Vagina (tissue), 2 donors: ENCODE measurements at regions not wholly inside any gene's neighbourhood (a gene's known extent, or its start where the extent isn't known, plus 50 kb on each side); places are given as distances from the start of the nearest gene placed in this dataset.

Source experiments
- DNase-seq, 2 donors: peaks; one replicate each; pipeline ENCODE4 v3.0.0-alpha.2; 2017; ENCODE audit errors: extremely low spot score in 2 of 2
- H3K27ac ChIP-seq: fragments of 200-600 bp; sonication (generic); one replicate; pipeline ENCODE4 v1.5.1; 2019
- H3K27me3 ChIP-seq: fragments of 200-600 bp; sonication (generic); one replicate; pipeline ENCODE4 v1.5.1; 2019
- H3K36me3 ChIP-seq, 2 donors: fragments of 200-600 bp; sonication (generic); one replicate each; pipeline ENCODE4 v1.5.1; 2017 to 2019
- H3K4me1 ChIP-seq: fragments of 200-600 bp; sonication (generic); one replicate; pipeline ENCODE4 v1.5.1; 2019
- H3K4me3 ChIP-seq, 2 donors: fragments of 200-600 bp; sonication (generic); 1 replicate in 1 of 2; 2 replicates in 1 of 2; pipeline ENCODE4 v1.5.1; 2016 to 2019
- H3K9me3 ChIP-seq: fragments of 200-600 bp; sonication (generic); one replicate; pipeline ENCODE4 v1.5.1; 2019
- CTCF ChIP-seq, 3 experiments: fragments of 450-650 bp in 2 of 3; fragments of 200-600 bp in 1 of 3; sonication (generic) in 1 of 3; IDR thresholded peaks; one replicate each; pipeline ENCODE4 v1.5.1; 2017 to 2019; ENCODE audit warnings: antibody characterized with exemption in 3 of 3, mild to moderate bottlenecking in 2 of 3, moderate library complexity in 2 of 3
- POLR2A ChIP-seq, 2 donors: fragments of 450-650 bp; IDR thresholded peaks; one replicate each; pipeline ENCODE4 v1.6.1; 2017; ENCODE audit warnings: antibody characterized with exemption in 2 of 2, mild to moderate bottlenecking in 2 of 2, moderate library complexity in 2 of 2
- POLR2AphosphoS5 ChIP-seq, 2 donors: sonication (generic); formaldehyde crosslinking; IDR thresholded peaks; one replicate each; pipeline ENCODE4 v1.9.0; 2017; ENCODE audit warnings: antibody characterized with exemption in 2 of 2, mild to moderate bottlenecking in 2 of 2, low read depth in 1 of 2; ENCODE audit not compliant: insufficient read depth in 1 of 2
- intact Hi-C: fragments of 100-400 bp; cut with DNase I; formaldehyde crosslinking; loops from one replicate; pipeline ENCODE4 v1.15.1; 2023

DNA sequence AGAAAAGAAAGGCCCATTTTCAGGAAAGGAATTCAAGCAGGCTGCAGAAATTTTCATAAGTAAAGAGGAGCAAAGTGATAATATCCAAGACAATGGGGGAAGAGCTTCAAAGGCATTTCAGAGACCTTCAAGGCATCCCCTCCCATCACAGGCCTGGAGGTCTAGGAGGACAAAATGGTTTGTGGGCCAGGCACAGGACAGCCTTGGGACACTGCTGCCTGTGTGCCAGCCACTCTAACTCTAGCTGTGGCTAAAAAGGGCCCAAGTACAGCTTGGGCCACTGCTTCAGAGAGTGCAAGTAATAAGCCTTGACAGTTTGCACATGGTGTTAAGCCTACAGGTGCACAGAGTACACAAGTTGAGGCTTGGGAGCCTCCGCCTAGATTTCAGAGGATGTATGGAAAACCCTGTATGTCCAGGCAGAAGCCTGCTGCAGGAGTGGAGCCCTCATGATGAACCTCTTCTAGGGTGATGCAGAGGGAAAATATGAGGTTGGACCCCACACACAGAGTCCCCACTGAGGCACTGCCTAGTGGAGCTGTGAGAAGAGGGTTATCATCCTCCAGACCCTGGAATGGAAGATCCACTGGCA, 51.8 kb upstream of the ZSWIM5 start:
- intact Hi-C loops = no loop called here
- no peak for DNase-seq
- no peak overlapping the region for H3K27ac ChIP-seq
- no peak overlapping the region for H3K4me3 ChIP-seq
- no peaks in the 10 kb centered on the region for H3K36me3 ChIP-seq
- H3K27me3 ChIP-seq = no peaks in the 10 kb centered on the region
- no peaks in the 10 kb centered on the region for H3K4me1 ChIP-seq
- H3K9me3 ChIP-seq = peaks cover 12% of the 10 kb centered on the region
- TF ChIP-seq CTCF (IDR thresholded peaks at IDR 0.05) (no peak), POLR2A (IDR thresholded peaks at IDR 0.05) (no peak), POLR2AphosphoS5 (IDR thresholded peaks at IDR 0.05; ENCODE audit: insufficient read depth in 1 of 2, low read depth in 1 of 2) (no peak)

DNA sequence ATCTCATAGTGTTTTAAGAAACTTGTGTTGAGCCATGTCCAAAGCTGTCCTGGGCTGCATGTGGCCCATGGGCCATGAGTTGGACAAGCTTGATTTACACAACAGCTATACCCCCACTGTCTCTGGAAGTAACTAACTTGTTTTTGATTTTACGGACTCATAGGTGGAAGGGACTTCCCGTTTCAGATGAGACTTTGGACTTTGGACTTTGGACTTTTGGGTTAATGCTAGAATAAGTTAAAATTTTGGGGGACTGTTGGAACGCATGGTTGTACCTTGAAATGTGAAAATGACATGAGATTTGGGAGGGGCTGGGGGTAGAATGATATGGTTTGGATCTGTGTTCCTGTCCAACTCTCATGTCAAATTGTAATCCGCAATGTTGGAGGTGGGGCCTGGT, 52.6 kb upstream of the ZSWIM5 start:
- Histone ChIP-seq H3K4me3 (no peak overlapping the region), H3K36me3 (no peaks in the 10 kb centered on the region), H3K27me3 (no peaks in the 10 kb centered on the region), H3K9me3 (peaks cover 12% of the 10 kb centered on the region), H3K27ac (no peak overlapping the region), H3K4me1 (no peaks in the 10 kb centered on the region)
- no peak for DNase-seq
- TF ChIP-seq POLR2A (IDR thresholded peaks at IDR 0.05) = no peak
- TF ChIP-seq POLR2AphosphoS5 (IDR thresholded peaks at IDR 0.05; ENCODE audit: insufficient read depth in 1 of 2, low read depth in 1 of 2) = no peak
- no peak for TF ChIP-seq CTCF (IDR thresholded peaks at IDR 0.05)
- intact Hi-C loops = no loop called here

DNA sequence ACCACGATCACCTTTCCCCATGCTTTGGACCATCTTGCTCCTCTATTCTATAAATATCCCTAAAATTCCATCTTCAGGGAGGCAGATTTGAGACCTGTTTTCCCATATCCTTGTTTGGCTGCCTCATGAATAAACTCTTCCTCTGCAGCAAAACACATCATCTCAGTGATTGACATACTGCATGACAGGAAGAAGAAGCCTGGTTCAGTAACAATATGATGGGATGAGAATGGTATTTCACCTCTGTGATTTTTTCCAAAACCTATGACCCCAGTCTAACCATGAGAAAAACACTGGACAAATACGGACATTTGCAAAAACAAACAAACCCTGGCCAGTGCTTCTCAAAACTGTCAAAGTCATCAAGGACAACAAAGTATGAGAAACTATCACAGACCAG, 53.8 kb upstream of the ZSWIM5 start:
- no peak for DNase-seq
- H3K27me3 ChIP-seq = no peaks in the 10 kb centered on the region
- no peak overlapping the region for H3K27ac ChIP-seq
- H3K4me3 ChIP-seq = no peak overlapping the region
- H3K9me3 ChIP-seq = peaks cover 12% of the 10 kb centered on the region
- no peaks in the 10 kb centered on the region for H3K36me3 ChIP-seq
- TF ChIP-seq POLR2A (IDR thresholded peaks at IDR 0.05) (no peak), CTCF (IDR thresholded peaks at IDR 0.05) (no peak), POLR2AphosphoS5 (IDR thresholded peaks at IDR 0.05; ENCODE audit: insufficient read depth in 1 of 2, low read depth in 1 of 2) (no peak)
- H3K4me1 ChIP-seq = no peaks in the 10 kb centered on the region
- intact Hi-C loops = no loop called here

DNA sequence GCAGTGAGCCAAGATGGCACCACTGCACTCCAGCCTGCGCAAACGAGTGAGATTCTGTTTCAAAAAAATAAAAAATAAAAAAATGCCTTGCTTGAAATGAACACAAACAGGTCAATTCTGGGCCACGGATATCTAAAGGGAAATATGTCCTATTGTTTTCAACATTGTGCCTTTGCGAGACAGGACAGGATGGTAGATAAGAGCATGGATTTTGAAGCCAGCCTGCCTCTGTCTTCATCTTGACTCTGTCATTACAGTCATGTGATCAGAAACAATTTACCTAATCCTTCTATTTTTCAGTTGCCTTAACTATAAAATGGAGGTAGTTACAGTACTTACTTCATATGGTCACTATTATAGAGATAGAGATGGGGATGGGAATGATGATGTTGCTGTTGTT, 56.7 kb upstream of the ZSWIM5 start:
- H3K27ac ChIP-seq = no peak overlapping the region
- H3K4me1 ChIP-seq = peaks cover 16% of the 10 kb centered on the region
- intact Hi-C loops = no loop called here
- TF ChIP-seq CTCF (IDR thresholded peaks at IDR 0.05) (no peak), POLR2A (IDR thresholded peaks at IDR 0.05) (no peak), POLR2AphosphoS5 (IDR thresholded peaks at IDR 0.05; ENCODE audit: insufficient read depth in 1 of 2, low read depth in 1 of 2) (no peak)
- H3K36me3 ChIP-seq = no peaks in the 10 kb centered on the region
- no peak overlapping the region for H3K4me3 ChIP-seq
- no peak for DNase-seq
- H3K27me3 ChIP-seq = no peaks in the 10 kb centered on the region
- H3K9me3 ChIP-seq = peaks cover 8% of the 10 kb centered on the region

DNA sequence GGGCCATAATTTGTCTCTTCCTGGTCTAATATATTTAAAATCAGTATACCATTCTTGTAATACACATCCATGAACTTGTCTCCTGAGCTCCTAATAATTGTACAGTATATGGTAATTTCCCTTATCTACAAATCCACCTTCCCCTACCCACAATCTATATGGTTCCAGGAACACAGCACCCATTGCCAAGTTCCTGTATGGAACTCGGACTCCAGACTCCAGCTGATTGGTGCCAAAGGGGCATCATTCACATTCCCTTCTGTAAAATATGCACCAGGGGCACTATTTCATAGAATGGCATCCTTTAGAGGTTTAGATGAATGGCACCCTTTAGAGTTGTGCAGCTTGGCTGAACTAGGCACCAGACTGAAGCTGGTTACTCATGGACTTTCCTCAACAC, 58.8 kb upstream of the ZSWIM5 start:
- peaks cover 16% of the 10 kb centered on the region for H3K4me1 ChIP-seq
- H3K36me3 ChIP-seq = no peaks in the 10 kb centered on the region
- intact Hi-C loops = no loop called here
- no peak overlapping the region for H3K27ac ChIP-seq
- no peak for DNase-seq
- H3K9me3 ChIP-seq = no peaks in the 10 kb centered on the region
- no peaks in the 10 kb centered on the region for H3K27me3 ChIP-seq
- no peak overlapping the region for H3K4me3 ChIP-seq
- no peak for TF ChIP-seq CTCF (IDR thresholded peaks at IDR 0.05)
- no peak for TF ChIP-seq POLR2A (IDR thresholded peaks at IDR 0.05)
- TF ChIP-seq POLR2AphosphoS5 (IDR thresholded peaks at IDR 0.05; ENCODE audit: insufficient read depth in 1 of 2, low read depth in 1 of 2) = no peak
